HG02798 (cell line): ENCODE measurements at regions not wholly inside any gene's neighbourhood (a gene's known extent, or its start where the extent isn't known, plus 50 kb on each side); places are given as distances from the start of the nearest gene placed in this dataset.

Source experiments
- ATAC-seq: cut with Tn5 transposase; IDR thresholded peaks from one replicate; pipeline ENCODE4 v1.9.1; 2021; ENCODE audit warnings: mild to moderate bottlenecking; ENCODE audit not compliant: unreplicated experiment, poor library complexity

- no peak for ATAC-seq
Observed at GRCh38 chr2:43024515-43025011, 201.8 kb downstream of the ZFP36L2 start.

GRCh38 chr2:43023791-43024514 lies 202.5 kb downstream of the ZFP36L2 start:
- no peak for ATAC-seq

GRCh38 chr2:43022896-43023295 lies 203.5 kb downstream of the ZFP36L2 start:
- ATAC-seq: no peak

GRCh38 chr2:43021791-43022509 lies 204.5 kb downstream of the ZFP36L2 start:
- no peak for ATAC-seq

GRCh38 chr2:43020990-43021669 lies 205.3 kb downstream of the ZFP36L2 start:
- ATAC-seq: no peak

- no peak for ATAC-seq
Observed at GRCh38 chr2:43020296-43020695, 206.1 kb downstream of the ZFP36L2 start.

- ATAC-seq: no peak
Observed at GRCh38 chr2:43019536-43020183, 206.7 kb downstream of the ZFP36L2 start.

- ATAC-seq: no peak
Observed at GRCh38 chr2:43019025-43019367, 207.4 kb downstream of the ZFP36L2 start.

- ATAC-seq: no peak
Observed at GRCh38 chr2:43018179-43019024, 208.0 kb downstream of the ZFP36L2 start.

GRCh38 chr2:43013821-43014345 lies 212.5 kb downstream of the ZFP36L2 start:
- no peak for ATAC-seq

GRCh38 chr2:43012966-43013365 lies 213.4 kb downstream of the ZFP36L2 start:
- ATAC-seq: no peak

GRCh38 chr2:43011158-43011491 lies 215.3 kb downstream of the ZFP36L2 start:
- ATAC-seq: no peak

GRCh38 chr2:43010438-43011157 lies 215.8 kb downstream of the ZFP36L2 start:
- no peak for ATAC-seq

GRCh38 chr2:43009448-43009847 lies 217.0 kb downstream of the ZFP36L2 start:
- ATAC-seq: no peak

- ATAC-seq: no peak
Observed at GRCh38 chr2:43008388-43008787, 216.0 kb upstream of the HAAO start.

GRCh38 chr2:43007901-43008300 lies 215.5 kb upstream of the HAAO start:
- no peak for ATAC-seq

GRCh38 chr2:43006834-43007543 lies 214.6 kb upstream of the HAAO start:
- ATAC-seq: no peak

GRCh38 chr2:43005975-43006833 lies 213.8 kb upstream of the HAAO start:
- ATAC-seq: no peak
